ENCODE measurements at regions not wholly inside any gene's neighbourhood (a gene's known extent, or its start where the extent isn't known, plus 50 kb on each side); places are given as distances from the start of the nearest gene placed in this dataset.
A peak's percentile ranks its signal among the peaks of the same experiment; 100 is the strongest.

GRCh38 chrX:115437841-115438595 lies 123.0 kb upstream of the PLS3 start:
- in situ Hi-C loops (cut with MboI): no loop called here
- Histone ChIP-seq H3K4me3 (no peak overlapping the region), H3K27ac (no peak overlapping the region), H3K79me2 (ENCODE audit: insufficient read depth) (no peaks in the 10 kb centered on the region), H3K9ac (no peak overlapping the region), H4K20me1 (ENCODE audit: insufficient read depth) (no peaks in the 10 kb centered on the region), H3K9me3 (ENCODE audit: low read depth) (no peaks in the 10 kb centered on the region), H2AFZ (no peak overlapping the region), H3K9me2 (ENCODE audit: insufficient read depth) (no peaks in the 10 kb centered on the region), H3F3A (ENCODE audit: insufficient read depth) (no peaks in the 10 kb centered on the region), H3K27me3 (replicated peaks; ENCODE audit: insufficient read depth) (no peaks in the 10 kb centered on the region), H3K4me1 (ENCODE audit: insufficient read depth) (no peaks in the 10 kb centered on the region), H3K4me2 (ENCODE audit: unreplicated experiment) (no peak overlapping the region), H3K36me3 (ENCODE audit: low read depth) (no peaks in the 10 kb centered on the region)
- TF ChIP-seq EZH2phosphoT487 (IDR thresholded peaks at IDR 0.05; ENCODE audit: insufficient read depth, low read depth): no peak
- TF ChIP-seq EZH2 (IDR thresholded peaks at IDR 0.05; ENCODE audit: insufficient read depth, poor library complexity, severe bottlenecking): no peak
- WGBS, 2 experiments (ENCODE audit: low coverage in 1 of 2, low lambda C conversion rate in 2 of 2, missing lambda C conversion rate in 2 of 2): 83 to 85% methylated on average over 5 of the region's 5 CpGs
- no peak for DNase-seq

- WGBS, 2 experiments (ENCODE audit: low coverage in 1 of 2, low lambda C conversion rate in 2 of 2, missing lambda C conversion rate in 2 of 2): 62 to 74% methylated on average over 2 of the region's 2 CpGs
- H3K9ac ChIP-seq: no peak overlapping the region
These were observed 112.8 kb upstream of the PLS3 start for GRCh38 chrX:115448146-115448545.

GRCh38 chrX:115449742-115450141 lies 111.2 kb upstream of the PLS3 start:
- TF ChIP-seq EZH2 (IDR thresholded peaks at IDR 0.05; ENCODE audit: insufficient read depth, poor library complexity, severe bottlenecking) (no peak), EZH2phosphoT487 (IDR thresholded peaks at IDR 0.05; ENCODE audit: insufficient read depth, low read depth) (no peak)
- Histone ChIP-seq H3K79me2 (ENCODE audit: insufficient read depth) (no peaks in the 10 kb centered on the region), H3K9me2 (ENCODE audit: insufficient read depth) (no peaks in the 10 kb centered on the region), H3F3A (ENCODE audit: insufficient read depth) (no peaks in the 10 kb centered on the region), H3K9me3 (ENCODE audit: low read depth) (no peaks in the 10 kb centered on the region), H3K36me3 (ENCODE audit: low read depth) (no peaks in the 10 kb centered on the region), H4K20me1 (ENCODE audit: insufficient read depth) (no peaks in the 10 kb centered on the region), H3K4me3 (no peak overlapping the region), H2AFZ (no peak overlapping the region), H3K4me2 (ENCODE audit: unreplicated experiment) (no peak overlapping the region), H3K4me1 (ENCODE audit: insufficient read depth) (no peaks in the 10 kb centered on the region), H3K27me3 (replicated peaks; ENCODE audit: insufficient read depth) (no peaks in the 10 kb centered on the region), H3K9ac (no peak overlapping the region), H3K27ac (no peak overlapping the region)
- in situ Hi-C loops (cut with MboI): no loop called here
- DNase-seq: no peak
- 45 to 47% methylated on average over 4 of the region's 4 CpGs for WGBS, 2 experiments (ENCODE audit: low coverage in 1 of 2, low lambda C conversion rate in 2 of 2, missing lambda C conversion rate in 2 of 2)

More at GRCh38 chrX:115448146-115448545, 112.8 kb upstream of the PLS3 start:
- DNase-seq: no peak
- Histone ChIP-seq H3K4me3 (no peak overlapping the region), H3K36me3 (ENCODE audit: low read depth) (no peaks in the 10 kb centered on the region), H4K20me1 (ENCODE audit: insufficient read depth) (no peaks in the 10 kb centered on the region), H3K79me2 (ENCODE audit: insufficient read depth) (no peaks in the 10 kb centered on the region), H3K9me2 (ENCODE audit: insufficient read depth) (no peaks in the 10 kb centered on the region), H3K27me3 (replicated peaks; ENCODE audit: insufficient read depth) (no peaks in the 10 kb centered on the region), H3K4me2 (ENCODE audit: unreplicated experiment) (no peak overlapping the region), H3K27ac (no peak overlapping the region), H3K4me1 (ENCODE audit: insufficient read depth) (no peaks in the 10 kb centered on the region), H2AFZ (no peak overlapping the region), H3F3A (ENCODE audit: insufficient read depth) (no peaks in the 10 kb centered on the region), H3K9me3 (ENCODE audit: low read depth) (no peaks in the 10 kb centered on the region)
- in situ Hi-C loops (cut with MboI): no loop called here
- TF ChIP-seq EZH2 (IDR thresholded peaks at IDR 0.05; ENCODE audit: insufficient read depth, poor library complexity, severe bottlenecking) (no peak), EZH2phosphoT487 (IDR thresholded peaks at IDR 0.05; ENCODE audit: insufficient read depth, low read depth) (no peak)

- H3F3A ChIP-seq (ENCODE audit: insufficient read depth): no peaks in the 10 kb centered on the region
- H3K79me2 ChIP-seq (ENCODE audit: insufficient read depth): no peaks in the 10 kb centered on the region
- H3K4me3 ChIP-seq: no peak overlapping the region
- H3K27ac ChIP-seq: no peak overlapping the region
- DNase-seq: peak; percentile 11
- H3K36me3 ChIP-seq (ENCODE audit: low read depth): no peaks in the 10 kb centered on the region
- no peaks in the 10 kb centered on the region for H3K9me2 ChIP-seq (ENCODE audit: insufficient read depth)
- H4K20me1 ChIP-seq (ENCODE audit: insufficient read depth): no peaks in the 10 kb centered on the region
- H2AFZ ChIP-seq: 0 out of 2 replicates have a peak overlapping the region, but pooled peaks have one; percentile 38
- no peaks in the 10 kb centered on the region for H3K9me3 ChIP-seq (ENCODE audit: low read depth)
- 0 to 5% methylated on average over 1 of the region's 1 CpG for WGBS, 2 experiments (ENCODE audit: low coverage in 1 of 2, low lambda C conversion rate in 2 of 2, missing lambda C conversion rate in 2 of 2)
- H3K4me1 ChIP-seq (ENCODE audit: insufficient read depth): no peaks in the 10 kb centered on the region
- in situ Hi-C loops (cut with MboI): no loop called here
- H3K4me2 ChIP-seq (ENCODE audit: unreplicated experiment): peak overlapping the region; percentile 20
- no peak overlapping the region for H3K9ac ChIP-seq
- no peaks in the 10 kb centered on the region for H3K27me3 ChIP-seq (replicated peaks; ENCODE audit: insufficient read depth)
- TF ChIP-seq EZH2phosphoT487 (IDR thresholded peaks at IDR 0.05; ENCODE audit: insufficient read depth, low read depth) (no peak), EZH2 (IDR thresholded peaks at IDR 0.05; ENCODE audit: insufficient read depth, poor library complexity, severe bottlenecking) (no peak)
These were observed 108.7 kb upstream of the PLS3 start for GRCh38 chrX:115452251-115452650.

Data from GM23248 (cell line).